Body of pancreas (tissue), 4 donors: ENCODE measurements at regions not wholly inside any gene's neighbourhood (a gene's known extent, or its start where the extent isn't known, plus 50 kb on each side); places are given as distances from the start of the nearest gene placed in this dataset.

Source experiments
- ATAC-seq: fragments of 150-250 bp; one replicate; pipeline ENCODE4 v1.9.1; 2016
- DNase-seq, 4 donors: peaks; one replicate each; pipeline ENCODE4 v3.0.0-alpha.2; 2019
- H3K27ac ChIP-seq, 4 donors: fragments of 200-600 bp; sonication (generic); 1 replicate in 3 of 4; 2 replicates in 1 of 4; pipeline versions ENCODE4 v1.5.1 to v1.6.1; 2016 to 2019; ENCODE audit warnings: mild to moderate bottlenecking in 1 of 4, mixed read lengths in 1 of 4, moderate library complexity in 1 of 4
- H3K27me3 ChIP-seq, 2 donors: fragments of 200-600 bp; sonication (generic); one replicate each; pipeline ENCODE4 v1.6.0; 2016; ENCODE audit warnings: mild to moderate bottlenecking in 1 of 2
- H3K36me3 ChIP-seq, 2 donors: fragments of 200-600 bp; sonication (generic); replicated peaks in 1 of 2; 2 replicates each; pipeline ENCODE4 v1.5.1; 2016; ENCODE audit warnings: low read depth in 2 of 2; ENCODE audit not compliant: insufficient read depth in 1 of 2
- H3K4me1 ChIP-seq: fragments of 200-600 bp; sonication (generic); one replicate; pipeline ENCODE4 v1.6.0; 2016
- H3K4me3 ChIP-seq, 2 donors: fragments of 200-600 bp; sonication (generic); 1 replicate in 1 of 2; 2 replicates in 1 of 2; pipeline ENCODE4 v1.5.1; 2016 to 2019
- H3K9me3 ChIP-seq, 3 donors: fragments of 200-600 bp; sonication (generic); 1 replicate in 2 of 3; 2 replicates in 1 of 3; pipeline ENCODE4 v1.5.1; 2016
- POLR2A ChIP-seq, 3 donors: fragments of 450-650 bp; IDR thresholded peaks; one replicate each; pipeline ENCODE4 v1.6.1; 2016; ENCODE audit warnings: antibody characterized with exemption in 3 of 3, mild to moderate bottlenecking in 2 of 3
- WGBS, 2 donors: methylation state at CpG; one replicate each; pipeline ENCODE4 v1.1.5; 2017; 5-methylcytosine and 5-hydroxymethylcytosine counted together
- intact Hi-C: fragments of 100-400 bp; cut with DNase I; formaldehyde crosslinking; loops from one replicate; pipeline ENCODE4 v1.15.1; 2023
- TF ChIP-seq, protein P1 (sequence below), 7 experiments: fragments of 450-650 bp in 4 of 7; fragments of 200-600 bp in 3 of 7; sonication (generic) in 3 of 7; IDR thresholded peaks; one replicate each; pipeline ENCODE4 v1.5.1; 2016 to 2019; ENCODE audit warnings: antibody characterized with exemption in 7 of 7

DNA sequence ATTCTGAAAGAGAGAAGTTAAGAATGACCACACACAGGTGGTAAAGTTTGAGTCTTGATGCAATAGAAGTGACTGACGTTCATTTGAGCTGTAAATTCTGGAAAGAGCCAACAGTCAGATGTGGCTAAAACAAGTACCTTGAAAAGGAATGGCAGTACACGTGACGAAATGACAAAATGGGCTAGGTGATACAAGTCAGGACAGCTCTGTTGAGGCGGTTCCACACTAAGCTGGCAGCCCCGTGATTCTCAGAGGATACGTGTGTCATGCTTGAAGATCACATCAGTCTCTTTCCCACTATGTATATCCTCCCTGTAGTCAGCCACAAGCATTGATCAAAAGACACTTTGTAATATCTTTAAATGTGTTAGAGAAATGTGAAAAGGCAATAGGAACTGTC is 881.3 kb upstream of the ADGRL2 start:
- H3K4me1 ChIP-seq: no peaks in the 10 kb centered on the region
- no peaks in the 10 kb centered on the region for H3K36me3 ChIP-seq
- ATAC-seq: no peak
- 61 to 71% methylated on average over 6 of the region's 6 CpGs for WGBS, 2 donors
- DNase-seq: no peak
- no peak overlapping the region for H3K4me3 ChIP-seq
- intact Hi-C loops: no loop called here
- no peaks in the 10 kb centered on the region for H3K9me3 ChIP-seq
- TF ChIP-seq POLR2A (IDR thresholded peaks at IDR 0.05): no peak
- TF ChIP-seq, protein P1, sequence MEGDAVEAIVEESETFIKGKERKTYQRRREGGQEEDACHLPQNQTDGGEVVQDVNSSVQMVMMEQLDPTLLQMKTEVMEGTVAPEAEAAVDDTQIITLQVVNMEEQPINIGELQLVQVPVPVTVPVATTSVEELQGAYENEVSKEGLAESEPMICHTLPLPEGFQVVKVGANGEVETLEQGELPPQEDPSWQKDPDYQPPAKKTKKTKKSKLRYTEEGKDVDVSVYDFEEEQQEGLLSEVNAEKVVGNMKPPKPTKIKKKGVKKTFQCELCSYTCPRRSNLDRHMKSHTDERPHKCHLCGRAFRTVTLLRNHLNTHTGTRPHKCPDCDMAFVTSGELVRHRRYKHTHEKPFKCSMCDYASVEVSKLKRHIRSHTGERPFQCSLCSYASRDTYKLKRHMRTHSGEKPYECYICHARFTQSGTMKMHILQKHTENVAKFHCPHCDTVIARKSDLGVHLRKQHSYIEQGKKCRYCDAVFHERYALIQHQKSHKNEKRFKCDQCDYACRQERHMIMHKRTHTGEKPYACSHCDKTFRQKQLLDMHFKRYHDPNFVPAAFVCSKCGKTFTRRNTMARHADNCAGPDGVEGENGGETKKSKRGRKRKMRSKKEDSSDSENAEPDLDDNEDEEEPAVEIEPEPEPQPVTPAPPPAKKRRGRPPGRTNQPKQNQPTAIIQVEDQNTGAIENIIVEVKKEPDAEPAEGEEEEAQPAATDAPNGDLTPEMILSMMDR (IDR thresholded peaks at IDR 0.05): no peak
- no peak overlapping the region for H3K27ac ChIP-seq
- H3K27me3 ChIP-seq: no peaks in the 10 kb centered on the region

DNA sequence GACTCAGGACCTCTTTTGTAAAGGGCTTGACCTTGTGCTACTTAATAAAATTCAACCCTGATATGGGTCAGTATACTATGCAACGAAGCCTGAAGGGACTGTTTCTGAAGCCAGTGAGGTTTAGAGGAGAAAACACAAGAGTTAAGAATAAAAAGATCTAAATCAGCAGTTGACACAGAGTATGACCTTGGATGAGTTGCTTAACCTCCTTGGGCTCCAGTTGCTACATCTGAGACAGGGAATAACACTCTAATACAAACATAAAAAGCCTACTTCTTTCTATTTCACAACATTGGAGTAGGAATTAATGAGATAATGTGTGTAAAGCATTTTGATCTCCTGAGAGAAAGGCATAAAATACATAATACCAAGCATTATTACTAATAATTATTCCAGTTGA is 882.4 kb upstream of the ADGRL2 start:
- no peak overlapping the region for H3K27ac ChIP-seq
- H3K9me3 ChIP-seq: no peaks in the 10 kb centered on the region
- H3K27me3 ChIP-seq: no peaks in the 10 kb centered on the region
- H3K4me3 ChIP-seq: no peak overlapping the region
- intact Hi-C loops: no loop called here
- TF ChIP-seq, protein P1 (IDR thresholded peaks at IDR 0.05): no peak
- no peak for TF ChIP-seq POLR2A (IDR thresholded peaks at IDR 0.05)
- H3K4me1 ChIP-seq: no peaks in the 10 kb centered on the region
- H3K36me3 ChIP-seq: no peaks in the 10 kb centered on the region
- 4 to 24% methylated on average over 1 of the region's 1 CpG for WGBS, 2 donors
- no peak for DNase-seq
- no peak for ATAC-seq

DNA sequence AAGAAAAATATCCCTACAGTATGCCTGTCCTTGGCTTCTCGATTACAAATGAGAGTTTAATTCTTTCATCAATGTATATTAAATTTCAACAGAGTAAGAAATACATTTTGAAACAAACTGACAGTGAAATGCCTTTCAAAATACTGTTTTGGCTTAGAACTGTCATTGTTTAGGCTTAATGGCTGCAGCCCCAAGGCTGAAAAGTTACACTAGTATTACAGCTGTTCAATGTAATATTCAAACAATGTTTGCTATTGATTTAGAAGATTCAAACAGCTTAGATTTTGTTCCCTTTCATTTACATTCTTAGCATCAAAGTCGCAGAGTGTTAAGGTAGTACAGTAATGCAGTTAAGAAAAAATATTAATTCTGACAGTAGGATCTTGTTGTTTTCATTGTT is 882.9 kb upstream of the ADGRL2 start:
- no peak for ATAC-seq
- no peak for TF ChIP-seq POLR2A (IDR thresholded peaks at IDR 0.05)
- TF ChIP-seq, protein P1 (IDR thresholded peaks at IDR 0.05): no peak
- no peak overlapping the region for H3K27ac ChIP-seq
- H3K27me3 ChIP-seq: no peaks in the 10 kb centered on the region
- no peaks in the 10 kb centered on the region for H3K36me3 ChIP-seq
- no peak for DNase-seq
- WGBS, 2 donors: 40 to 45% methylated on average over 2 of the region's 2 CpGs
- H3K4me1 ChIP-seq: no peaks in the 10 kb centered on the region
- H3K9me3 ChIP-seq: no peaks in the 10 kb centered on the region
- no peak overlapping the region for H3K4me3 ChIP-seq
- intact Hi-C loops: no loop called here

DNA sequence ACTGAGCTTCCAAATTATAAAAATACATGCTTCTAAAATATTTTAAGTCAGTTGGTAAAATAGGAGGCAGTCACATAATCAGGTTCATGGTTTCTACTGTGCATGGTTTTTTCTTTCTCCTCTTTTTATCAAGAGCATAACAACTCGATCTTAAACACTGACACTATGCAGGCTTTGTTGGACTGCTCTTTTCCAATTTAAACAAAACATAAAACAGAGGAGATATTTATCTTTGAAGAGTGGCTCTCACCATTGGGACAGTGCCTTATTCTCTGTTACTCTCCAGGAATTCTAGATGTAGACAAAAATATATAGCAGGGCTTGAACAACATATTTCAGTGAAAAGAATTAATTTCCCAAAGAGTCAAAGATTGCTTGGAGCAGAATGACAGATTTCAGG is 883.5 kb upstream of the ADGRL2 start:
- H3K4me1 ChIP-seq: no peaks in the 10 kb centered on the region
- no peaks in the 10 kb centered on the region for H3K27me3 ChIP-seq
- H3K4me3 ChIP-seq: no peak overlapping the region
- TF ChIP-seq, protein P1 (IDR thresholded peaks at IDR 0.05): no peak
- no peak for TF ChIP-seq POLR2A (IDR thresholded peaks at IDR 0.05)
- DNase-seq: no peak
- intact Hi-C loops: no loop called here
- no peak for ATAC-seq
- 31 to 39% methylated on average over 1 of the region's 1 CpG for WGBS, 2 donors
- H3K27ac ChIP-seq: no peak overlapping the region
- no peaks in the 10 kb centered on the region for H3K36me3 ChIP-seq
- no peaks in the 10 kb centered on the region for H3K9me3 ChIP-seq

DNA sequence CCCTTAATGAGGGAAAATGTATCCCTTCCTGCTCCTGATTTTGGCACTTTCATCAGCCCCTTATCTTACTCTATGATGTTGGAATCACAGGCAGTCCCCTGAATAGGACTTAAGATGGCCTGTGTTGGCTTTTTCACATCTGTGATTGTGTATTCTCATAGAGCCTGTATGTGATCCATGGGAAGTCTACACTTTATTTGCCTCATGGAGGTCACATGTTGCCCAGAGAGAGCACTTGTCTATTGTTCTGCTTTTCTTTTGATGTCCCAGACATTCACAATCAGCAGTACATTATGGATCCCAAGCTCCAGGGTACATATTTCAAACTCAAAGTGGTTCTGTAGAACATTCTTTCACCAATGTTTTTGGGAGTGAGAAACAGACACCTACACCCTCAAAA is 885.2 kb upstream of the ADGRL2 start:
- intact Hi-C loops: no loop called here
- ATAC-seq: no peak

More for the DNA sequence above, 885.2 kb upstream of the ADGRL2 start:
- Histone ChIP-seq H3K4me3 (no peak overlapping the region), H3K27me3 (no peaks in the 10 kb centered on the region), H3K4me1 (no peaks in the 10 kb centered on the region), H3K36me3 (no peaks in the 10 kb centered on the region), H3K27ac (no peak overlapping the region), H3K9me3 (no peaks in the 10 kb centered on the region)
- no peak for DNase-seq
- TF ChIP-seq, protein P1 (IDR thresholded peaks at IDR 0.05): no peak
- TF ChIP-seq POLR2A (IDR thresholded peaks at IDR 0.05): no peak
